ENCODE measurements at regions not wholly inside any gene's neighbourhood (a gene's known extent, or its start where the extent isn't known, plus 50 kb on each side); places are given as distances from the start of the nearest gene placed in this dataset.

DNA sequence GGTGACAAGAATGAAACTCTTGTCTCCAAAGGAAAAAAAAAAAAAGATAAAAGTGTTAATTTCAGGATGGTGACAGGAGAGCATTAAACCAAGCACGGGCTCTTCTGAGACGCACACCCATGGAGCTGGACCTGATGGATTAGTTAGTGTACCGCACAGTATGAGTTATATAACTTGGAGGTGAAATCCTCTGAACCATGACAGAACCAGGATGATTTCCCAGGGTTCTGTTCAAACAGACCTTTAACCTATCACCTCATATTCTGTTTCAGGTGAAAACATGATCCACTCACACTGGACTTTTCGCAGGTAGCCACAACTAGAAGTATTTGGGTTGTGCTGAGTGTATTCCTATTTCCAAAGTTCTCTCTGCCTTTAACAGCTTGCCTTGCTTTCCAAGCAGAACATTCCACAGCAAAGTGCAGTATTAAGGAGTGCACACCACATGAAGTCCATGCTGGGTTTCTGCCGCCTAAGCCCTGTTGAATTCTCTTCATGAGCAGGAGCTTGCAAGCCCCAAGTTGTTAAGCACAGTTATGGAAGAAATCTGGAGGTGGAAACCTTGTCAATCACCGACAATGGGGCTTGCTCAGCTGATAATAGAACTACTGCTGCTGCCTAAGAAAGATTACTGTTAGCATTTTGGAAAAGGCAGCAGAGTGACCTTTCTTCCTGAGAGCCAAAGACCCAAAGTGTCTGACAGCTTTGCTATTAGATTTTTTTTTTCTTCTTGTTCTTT, 461.7 kb downstream of the TLE1 start:
- TF ChIP-seq, protein P1, sequence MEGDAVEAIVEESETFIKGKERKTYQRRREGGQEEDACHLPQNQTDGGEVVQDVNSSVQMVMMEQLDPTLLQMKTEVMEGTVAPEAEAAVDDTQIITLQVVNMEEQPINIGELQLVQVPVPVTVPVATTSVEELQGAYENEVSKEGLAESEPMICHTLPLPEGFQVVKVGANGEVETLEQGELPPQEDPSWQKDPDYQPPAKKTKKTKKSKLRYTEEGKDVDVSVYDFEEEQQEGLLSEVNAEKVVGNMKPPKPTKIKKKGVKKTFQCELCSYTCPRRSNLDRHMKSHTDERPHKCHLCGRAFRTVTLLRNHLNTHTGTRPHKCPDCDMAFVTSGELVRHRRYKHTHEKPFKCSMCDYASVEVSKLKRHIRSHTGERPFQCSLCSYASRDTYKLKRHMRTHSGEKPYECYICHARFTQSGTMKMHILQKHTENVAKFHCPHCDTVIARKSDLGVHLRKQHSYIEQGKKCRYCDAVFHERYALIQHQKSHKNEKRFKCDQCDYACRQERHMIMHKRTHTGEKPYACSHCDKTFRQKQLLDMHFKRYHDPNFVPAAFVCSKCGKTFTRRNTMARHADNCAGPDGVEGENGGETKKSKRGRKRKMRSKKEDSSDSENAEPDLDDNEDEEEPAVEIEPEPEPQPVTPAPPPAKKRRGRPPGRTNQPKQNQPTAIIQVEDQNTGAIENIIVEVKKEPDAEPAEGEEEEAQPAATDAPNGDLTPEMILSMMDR (IDR thresholded peaks at IDR 0.05; ENCODE audit: low read depth, low read length) = no peak
- DNase-seq (ENCODE audit: extremely low read depth, low read depth) = no peak

GRCh38 chr9:81225596-81225995, 463.8 kb downstream of the TLE1 start:
- TF ChIP-seq, protein P1 (IDR thresholded peaks at IDR 0.05; ENCODE audit: low read depth, low read length) = no peak
- no peak for DNase-seq (ENCODE audit: extremely low read depth, low read depth)

- TF ChIP-seq, protein P1 (IDR thresholded peaks at IDR 0.05; ENCODE audit: low read depth, low read length) = no peak
- no peak for DNase-seq (ENCODE audit: extremely low read depth, low read depth)
These were observed 464.9 kb downstream of the TLE1 start for GRCh38 chr9:81224166-81225081.

GRCh38 chr9:81214975-81215374, 474.4 kb downstream of the TLE1 start:
- TF ChIP-seq, protein P1 (IDR thresholded peaks at IDR 0.05; ENCODE audit: low read depth, low read length) = no peak
- DNase-seq (ENCODE audit: extremely low read depth, low read depth) = no peak

GRCh38 chr9:81213456-81213855, 475.9 kb downstream of the TLE1 start:
- no peak for DNase-seq (ENCODE audit: extremely low read depth, low read depth)
- TF ChIP-seq, protein P1 (IDR thresholded peaks at IDR 0.05; ENCODE audit: low read depth, low read length) = no peak

DNA sequence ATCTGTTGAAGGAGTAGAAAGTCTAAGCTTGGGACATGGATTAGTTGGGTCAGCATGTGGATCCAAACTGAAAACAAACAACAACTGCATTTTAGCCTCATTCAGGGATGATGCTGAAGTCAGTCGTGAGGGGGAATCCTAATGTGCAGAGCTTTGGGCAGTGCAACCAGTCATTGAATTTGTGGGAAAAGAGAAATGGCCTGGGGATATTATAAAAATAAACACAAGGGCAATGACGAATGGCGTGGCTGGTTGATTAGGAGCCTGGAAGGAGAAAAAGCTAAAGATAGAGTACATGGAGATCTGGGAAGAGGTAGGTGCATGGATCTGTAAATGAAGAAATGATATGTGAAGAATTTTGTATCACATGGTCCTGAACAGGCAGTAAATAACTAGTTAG, 477.6 kb downstream of the TLE1 start:
- TF ChIP-seq, protein P1 (IDR thresholded peaks at IDR 0.05; ENCODE audit: low read depth, low read length) = no peak
- DNase-seq (ENCODE audit: extremely low read depth, low read depth) = no peak

DNA sequence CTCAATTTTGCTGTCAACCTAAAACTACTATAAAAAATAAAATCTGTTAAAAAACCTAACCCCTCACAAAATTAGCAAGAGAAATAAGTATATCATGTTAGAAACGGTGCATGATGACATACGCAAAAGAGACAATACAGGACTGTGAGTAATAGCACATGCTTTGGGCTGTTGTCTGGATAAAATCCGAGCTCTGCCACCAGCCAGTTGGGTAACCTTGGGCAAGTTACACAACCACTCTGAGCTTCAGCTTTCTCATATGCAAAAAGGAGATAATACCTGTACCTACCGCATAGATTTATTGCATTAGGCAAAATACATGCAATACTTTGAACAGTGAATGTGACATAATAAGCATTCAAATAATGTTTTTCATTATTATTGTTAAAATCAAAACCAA, 481.7 kb downstream of the TLE1 start:
- DNase-seq (ENCODE audit: extremely low read depth, low read depth) = no peak
- TF ChIP-seq, protein P1 (IDR thresholded peaks at IDR 0.05; ENCODE audit: low read depth, low read length) = no peak

Measured in AG09319 (cell line).